GM04504 (cell line): ENCODE measurements at regions not wholly inside any gene's neighbourhood (a gene's known extent, or its start where the extent isn't known, plus 50 kb on each side); places are given as distances from the start of the nearest gene placed in this dataset.
"Not testable (repeated sequence)": the region's sequence is repeated elsewhere in the genome, so short reads cannot be mapped to it uniquely, and the experiment has no call there.

Source experiments
- DNase-seq: peaks from one replicate; pipeline ENCODE4 v3.0.0-alpha.2; 2012; ENCODE audit warnings: low read depth

DNA sequence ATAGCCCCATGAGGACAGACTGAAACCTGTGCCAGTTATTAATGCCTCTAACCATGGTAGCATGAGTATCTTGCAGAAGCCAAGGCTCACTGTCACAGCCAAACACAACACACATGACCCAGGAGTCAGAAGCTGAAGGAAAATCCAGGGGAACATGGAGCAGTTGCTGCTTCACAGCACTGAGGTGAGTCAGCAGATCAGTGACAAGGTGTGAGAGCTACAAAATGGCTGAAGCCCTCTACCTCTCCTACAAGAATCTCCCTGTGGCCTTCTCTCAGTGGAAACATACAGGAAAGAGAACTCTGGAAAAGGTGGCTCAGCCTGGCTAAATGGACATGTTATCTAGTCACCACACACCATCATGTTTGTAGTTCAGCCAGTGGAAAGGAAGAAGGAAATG, 93.5 kb downstream of the NAB1 start:
- no peak for DNase-seq

DNA sequence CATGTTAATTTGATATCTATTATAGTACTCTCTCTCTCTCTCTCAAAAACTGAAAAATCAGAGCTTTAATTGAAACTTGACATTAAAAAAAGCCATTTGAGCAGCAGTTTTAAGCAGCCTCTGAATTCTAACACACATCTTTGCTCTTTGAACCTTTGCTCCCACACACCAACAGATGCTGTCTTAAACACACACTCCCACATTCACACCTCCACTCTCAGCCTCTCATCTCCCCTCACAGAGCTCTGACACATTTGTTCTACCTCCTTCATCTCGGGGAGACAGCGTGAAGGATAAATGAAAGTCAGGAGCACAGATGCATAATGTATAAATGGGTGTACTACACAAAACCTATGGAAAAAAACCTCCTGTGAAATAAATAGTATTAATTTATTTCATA, 95.2 kb downstream of the NAB1 start:
- DNase-seq = no peak

DNA sequence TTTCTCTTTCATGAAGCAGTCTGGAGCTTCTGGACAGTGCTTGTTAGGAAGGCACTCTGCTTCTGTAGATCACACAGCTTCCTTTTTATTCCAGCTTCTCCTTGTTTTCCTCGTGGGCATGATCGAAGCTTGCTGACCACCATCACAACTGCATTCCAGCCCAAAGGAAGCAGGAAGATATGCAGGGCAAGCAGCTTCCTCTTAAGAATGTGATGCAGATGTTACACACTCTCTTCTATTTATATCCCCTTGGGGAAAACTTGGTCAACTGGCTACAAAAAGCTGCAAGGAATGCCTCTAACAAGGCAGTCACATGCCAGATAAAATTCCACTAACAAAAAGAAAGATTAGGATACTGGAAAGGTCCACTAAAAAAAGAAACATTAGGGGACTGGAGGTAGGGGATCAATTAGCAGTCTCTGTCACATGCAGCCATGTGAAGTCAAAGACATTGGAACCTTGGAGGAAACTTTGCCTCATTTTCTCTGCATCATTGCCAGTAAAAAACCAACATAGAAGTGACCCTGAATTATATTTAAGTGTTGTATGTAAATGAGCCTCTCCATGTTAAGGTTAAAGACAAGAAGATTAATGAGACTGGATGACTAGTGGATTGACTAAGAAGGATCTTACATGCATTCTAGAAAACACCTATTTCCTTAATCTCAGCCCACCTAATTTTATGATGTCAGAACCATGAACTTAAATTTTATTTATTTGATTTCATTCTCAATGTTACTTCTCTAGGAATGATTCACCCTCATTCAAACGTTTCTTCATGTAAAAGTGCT, 98.3 kb downstream of the NAB1 start:
- DNase-seq = no peak

DNA sequence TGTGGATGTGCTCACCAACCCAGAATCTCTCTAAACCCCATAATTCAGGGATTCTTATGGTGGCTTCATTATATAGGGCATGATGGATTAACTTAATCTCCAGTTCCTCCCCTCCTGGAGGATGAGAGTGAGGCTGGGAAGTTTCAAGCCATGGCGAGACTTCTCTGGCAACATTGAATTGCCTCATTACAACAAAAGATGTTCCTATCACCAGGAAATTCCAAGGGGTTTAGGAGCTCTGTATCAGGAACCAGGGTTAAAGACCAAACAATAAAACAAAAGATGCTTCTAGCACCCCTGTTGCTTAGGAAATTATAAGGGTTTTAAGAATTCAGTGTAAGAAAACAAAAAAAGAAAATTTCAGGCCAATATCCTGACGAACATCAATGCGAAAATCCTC, 100.1 kb downstream of the NAB1 start:
- DNase-seq = no peak

DNA sequence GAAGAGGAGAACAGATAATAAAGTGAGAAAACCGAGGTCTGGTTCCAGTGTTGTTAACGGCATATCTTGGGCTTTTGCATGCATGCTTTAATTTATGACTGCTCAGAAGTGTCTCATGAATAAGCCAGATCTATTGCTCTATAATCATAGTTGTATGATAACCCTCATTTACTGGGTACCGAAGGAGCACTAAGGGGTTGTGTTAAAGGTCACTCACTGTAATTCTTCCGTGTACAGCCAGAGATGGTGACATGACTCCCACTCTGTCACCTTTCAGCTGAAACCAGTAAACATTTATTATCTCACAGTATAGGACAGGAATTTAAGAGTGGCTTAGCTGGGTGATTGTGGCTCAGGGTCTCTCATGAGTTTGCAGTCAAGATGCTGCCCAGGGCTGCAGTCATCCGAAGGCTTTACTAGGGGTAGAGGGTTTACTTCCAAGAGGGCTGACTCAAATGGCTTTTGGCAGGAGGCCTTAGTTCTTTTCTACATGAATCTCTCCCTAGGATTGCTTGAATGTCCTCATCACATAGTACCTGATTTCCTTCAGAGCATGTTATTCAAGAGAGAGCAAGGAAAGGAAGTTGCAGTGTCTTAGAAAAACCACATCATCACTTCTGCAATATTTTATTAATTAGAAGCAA, 107.0 kb downstream of the NAB1 start:
- no peak for DNase-seq

DNA sequence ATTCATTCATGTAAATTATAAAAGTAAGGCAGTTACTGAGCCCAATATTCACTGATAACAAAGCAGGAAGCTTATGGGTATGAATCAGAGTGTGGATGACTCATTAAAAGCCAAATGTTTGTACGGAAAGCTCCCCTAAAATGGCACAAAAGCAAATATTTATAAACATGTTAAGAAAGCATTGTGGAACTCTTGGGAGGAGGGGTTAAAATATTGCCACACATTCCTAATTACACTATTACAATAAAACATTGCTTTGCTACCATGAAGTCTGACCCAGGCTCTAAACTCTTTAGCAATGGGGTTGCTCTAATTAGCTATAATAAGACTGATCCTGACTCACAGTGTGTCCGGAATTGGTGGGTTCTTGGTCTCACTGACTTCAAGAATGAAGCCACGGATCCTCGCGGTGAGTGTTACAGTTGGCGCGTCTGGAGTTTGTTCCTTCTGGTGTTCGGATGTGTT, 110.9 kb downstream of the NAB1 start:
- DNase-seq = peak; percentile 71

DNA sequence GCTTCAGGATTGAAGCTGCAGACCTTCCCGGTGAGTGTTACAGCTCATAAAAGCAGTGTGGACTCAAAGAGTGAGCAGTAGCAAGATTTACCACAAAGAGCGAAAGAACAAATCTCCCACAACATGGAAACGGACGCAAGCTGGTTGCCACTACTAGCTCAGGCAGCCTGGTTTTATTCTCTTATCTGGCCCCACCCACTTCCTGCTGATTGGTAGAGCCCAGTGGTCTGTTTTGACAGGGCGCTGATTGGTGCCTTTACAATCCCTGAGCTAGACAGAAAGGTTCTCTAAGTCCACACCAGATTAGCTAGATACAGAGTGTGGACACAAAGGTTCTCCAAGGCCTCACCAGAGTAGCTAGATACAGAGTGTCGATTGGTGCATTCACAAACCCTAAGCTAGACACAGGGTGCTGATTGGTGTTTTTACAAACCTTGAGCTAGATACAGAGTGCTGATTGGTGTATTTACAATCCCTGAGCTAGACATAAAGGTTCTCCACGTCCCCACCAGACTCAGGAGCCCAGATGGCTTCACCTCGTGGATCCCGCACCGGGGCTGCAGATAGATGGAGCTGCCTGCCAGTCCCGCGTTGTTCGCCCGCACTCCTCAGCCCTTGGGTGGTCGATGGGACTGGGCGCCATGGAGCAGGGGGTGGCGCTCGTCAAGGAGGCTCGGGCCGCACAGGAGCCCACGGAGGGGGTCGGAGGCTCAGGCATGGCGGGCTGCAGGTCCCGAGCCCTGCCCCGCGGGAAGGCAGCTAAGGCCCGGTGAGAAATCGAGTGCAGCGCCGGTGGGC, 111.7 kb downstream of the NAB1 start:
- DNase-seq = not testable (repeated sequence)

DNA sequence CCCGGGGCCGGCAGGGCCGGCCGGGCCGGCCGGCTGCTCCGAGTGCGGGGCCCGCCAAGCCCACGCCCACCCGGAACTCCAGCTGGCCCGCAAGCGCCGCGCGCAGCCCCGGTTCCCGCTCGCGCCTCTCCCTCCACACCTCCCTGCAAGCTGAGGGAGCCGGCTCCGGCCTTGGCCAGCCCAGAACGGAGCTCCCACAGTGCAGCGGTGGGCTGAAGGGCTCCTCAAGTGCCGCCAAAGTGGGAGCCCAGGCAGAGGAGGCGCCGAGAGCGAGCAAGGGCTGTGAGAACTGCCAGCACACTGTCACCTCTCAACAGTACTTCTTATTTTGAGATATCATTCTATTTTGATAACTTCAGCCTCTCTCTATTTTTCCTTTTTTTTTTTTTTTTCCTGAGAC, 112.3 kb downstream of the NAB1 start:
- not testable (repeated sequence) for DNase-seq

DNA sequence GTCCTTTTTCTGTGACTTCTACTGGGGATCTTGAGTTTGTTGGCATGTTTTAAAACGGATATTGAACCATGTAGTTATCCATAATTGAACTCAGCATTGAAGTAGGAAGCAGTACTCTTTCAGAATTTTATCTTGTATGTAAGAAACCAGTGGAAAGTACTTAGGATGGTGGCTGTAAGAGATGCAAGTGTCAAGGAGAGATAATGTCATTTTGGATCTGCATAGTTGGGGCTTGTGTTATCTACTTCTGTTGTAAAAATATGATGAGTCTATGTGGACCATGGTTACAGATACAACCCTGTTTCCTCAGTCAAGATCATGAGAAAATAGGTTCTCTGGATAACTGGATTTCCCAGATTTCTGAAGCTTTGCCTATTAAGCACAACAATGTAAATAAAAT, 113.7 kb downstream of the NAB1 start:
- DNase-seq = no peak

DNA sequence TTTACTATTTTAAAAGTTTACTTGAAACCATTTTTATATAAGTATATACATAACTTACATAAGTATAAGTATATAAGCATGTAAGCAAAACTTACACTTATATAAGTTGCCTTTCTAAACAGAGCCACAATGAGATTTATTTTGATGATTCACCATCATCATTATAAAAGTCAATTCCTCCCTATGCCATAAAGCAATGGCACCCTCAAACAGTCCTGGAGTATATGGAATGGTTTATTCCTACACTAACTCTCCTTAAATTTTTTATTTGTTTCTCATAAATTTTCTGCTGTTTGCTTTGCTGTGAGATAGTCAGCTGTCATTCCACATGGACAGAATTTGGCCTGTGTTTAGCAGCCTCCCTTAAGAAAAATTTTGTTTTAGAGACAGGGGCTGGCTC, 114.2 kb downstream of the NAB1 start:
- no peak for DNase-seq

DNA sequence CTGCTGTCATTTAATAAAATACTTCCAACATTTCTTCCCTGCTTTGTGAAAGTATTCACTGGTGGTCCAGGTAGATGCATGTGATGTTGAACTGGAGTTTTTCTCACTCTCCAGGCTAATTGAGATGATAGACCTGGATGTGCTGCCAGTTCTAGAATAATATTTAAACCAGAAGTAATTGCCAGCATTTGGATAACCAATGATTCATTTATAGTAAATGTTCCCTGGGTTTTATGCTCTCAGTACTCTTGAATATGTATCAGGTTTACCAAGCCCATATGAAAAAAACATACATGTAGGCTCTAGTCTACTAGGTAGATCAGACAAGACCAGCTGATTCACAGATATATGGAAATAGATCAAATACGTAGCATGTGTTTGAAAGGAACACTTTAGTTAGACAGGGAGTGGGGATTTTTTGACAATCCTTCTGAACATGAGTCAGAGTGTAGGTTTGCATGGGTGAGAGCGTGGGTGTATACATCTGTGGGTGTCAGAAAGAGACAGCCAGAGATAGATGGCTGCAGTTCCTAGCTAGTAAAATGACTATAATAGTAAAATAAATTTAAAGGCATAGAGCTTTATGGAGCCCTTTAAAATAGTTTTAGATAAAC, 115.1 kb downstream of the NAB1 start:
- no peak for DNase-seq

DNA sequence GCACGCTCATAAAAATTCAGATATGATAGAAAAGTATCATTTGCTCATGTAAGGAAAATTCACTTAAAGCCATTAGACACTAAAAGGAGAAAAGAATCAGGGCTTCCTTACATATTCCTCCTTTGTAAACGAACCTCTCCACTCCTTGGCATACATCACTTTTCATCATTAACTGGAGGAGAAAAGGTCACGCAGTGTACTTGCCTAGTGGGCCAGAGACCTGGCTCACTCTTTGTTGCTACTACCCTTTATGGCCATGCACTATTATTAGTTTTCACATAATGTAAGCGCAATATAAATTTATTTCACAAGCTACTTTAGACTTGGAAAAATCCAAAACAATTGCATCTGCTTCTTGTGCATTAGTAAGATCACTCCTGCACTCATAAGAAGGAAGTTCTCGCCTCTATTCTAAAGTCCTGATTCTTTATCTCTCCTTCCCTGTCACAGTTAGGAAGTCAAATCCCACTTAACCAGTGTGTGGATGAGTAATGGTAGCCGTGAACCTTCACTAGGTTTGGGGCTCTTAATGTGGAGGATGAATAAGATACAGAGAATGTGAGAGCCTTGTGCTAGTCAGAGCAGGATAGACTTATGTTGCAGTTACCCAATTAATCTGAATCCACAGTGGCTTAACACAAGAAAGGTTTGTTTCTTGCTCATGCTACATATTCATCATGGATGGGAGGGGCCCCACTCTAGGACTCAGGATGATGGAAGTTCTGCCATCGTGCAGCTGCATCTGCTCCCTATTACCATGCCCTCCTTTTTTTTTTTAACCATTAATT, 115.0 kb upstream of the GLS start:
- DNase-seq = peak; percentile 39

DNA sequence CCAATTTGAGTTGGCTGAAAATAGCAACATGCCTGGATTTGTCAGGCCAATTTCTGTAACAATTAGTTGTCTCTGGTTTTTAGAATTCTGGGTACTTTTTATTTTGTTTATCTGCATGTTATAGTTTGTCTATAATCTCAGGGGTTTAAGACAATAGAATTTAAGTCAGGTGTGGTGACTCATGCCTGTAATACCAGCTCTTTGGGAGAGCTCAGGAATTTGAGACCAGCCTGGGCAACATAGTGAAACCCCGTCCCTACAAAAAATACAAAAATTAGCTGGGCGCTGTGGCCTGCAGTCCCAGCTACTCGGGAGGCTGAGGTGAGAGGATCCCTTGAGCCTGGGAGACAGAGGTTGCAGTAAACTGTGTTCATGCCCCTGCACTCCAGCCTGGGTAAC, 114.4 kb upstream of the GLS start:
- DNase-seq = no peak

DNA sequence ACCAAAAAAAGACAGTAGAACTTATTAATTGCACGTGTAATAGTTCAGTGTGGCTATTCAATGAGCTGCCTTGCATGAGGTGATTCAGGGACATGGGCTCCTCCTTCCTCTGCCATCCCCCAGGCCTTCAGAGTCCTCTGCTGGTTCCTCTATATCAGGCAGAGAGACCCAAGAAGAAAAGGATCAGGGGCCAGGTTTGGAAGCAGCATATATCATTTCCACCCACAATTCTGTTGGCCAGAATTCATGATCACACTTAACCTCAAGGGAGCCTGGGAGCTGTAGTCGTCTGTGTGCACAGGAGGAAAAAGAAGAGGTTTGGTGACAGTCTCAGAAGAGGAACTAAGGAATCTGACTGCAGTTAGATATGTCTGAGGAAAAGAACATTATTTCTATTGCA, 114.0 kb upstream of the GLS start:
- no peak for DNase-seq

DNA sequence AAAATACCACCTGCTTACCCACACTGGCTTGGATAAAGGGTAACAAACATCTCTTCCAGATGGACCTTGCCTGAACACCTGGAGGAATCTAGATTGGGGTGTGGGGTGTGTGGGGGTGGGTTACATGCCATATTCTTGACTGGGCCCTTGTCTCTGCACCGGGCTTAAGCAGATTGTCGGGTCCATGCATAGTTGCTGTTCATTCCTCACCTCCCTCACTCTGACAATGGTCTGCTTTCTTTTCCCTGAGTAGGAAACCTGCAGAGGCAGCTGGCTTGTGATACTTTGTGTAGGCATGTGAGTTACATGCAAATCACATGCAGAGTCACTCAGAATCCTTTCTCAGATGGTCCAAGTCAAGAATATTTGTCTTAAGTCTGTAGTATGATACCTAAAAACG, 112.8 kb upstream of the GLS start:
- DNase-seq = no peak

DNA sequence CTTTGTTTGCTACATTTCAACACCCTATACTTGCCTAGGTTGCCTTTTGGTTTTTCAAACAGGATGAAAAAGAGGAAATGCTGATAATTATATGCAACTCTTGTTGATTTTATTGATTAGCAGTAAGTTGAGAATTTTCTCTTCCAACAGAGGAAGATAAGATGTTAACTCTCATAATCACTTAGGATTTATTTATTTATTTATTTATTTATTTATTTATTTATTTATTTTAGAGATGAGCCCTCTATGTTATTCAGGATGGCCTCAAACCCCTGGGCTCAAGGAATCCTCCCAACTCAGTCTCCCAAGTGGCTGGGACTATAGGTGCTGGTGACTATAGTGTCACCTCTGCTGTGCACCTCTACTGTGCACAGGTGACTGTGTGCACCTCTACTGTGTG, 111.4 kb upstream of the GLS start:
- no peak for DNase-seq

DNA sequence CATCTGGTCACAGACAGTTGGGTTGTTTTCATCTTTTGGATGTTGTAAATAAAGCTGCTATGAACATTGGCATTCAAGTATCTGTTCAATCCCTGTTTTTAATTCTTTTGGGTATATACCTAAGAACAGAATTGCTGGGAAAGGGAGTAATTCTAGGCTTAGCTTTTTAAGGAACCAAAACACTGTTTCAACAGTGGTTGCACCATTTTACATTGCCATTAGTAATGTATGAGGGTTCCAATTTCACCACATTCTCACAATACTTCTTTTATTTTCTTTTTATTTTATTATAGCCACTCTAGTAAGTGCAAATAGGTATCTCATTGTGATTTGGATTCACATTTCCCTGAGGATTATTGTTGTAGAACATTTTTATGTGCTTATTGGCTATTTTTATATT, 108.9 kb upstream of the GLS start:
- DNase-seq = no peak

DNA sequence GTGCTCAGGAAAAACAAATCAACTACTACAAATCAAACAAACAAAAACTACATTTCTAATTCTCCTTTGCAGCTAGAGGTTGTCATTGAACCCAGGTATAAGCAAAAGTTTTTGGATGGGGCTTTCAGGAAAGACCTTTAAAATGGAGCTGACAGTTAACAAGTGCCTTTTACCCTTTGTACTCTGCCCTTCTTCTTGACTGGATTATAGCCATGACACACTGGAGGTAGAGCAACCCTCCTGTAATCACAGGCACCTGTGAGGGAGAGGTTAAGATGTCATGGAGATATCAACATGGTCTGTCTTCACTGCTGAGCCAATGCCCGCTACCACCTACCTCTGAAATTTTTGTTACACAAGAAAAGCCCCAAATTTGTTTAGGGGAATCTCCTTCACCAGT, 100.0 kb upstream of the GLS start:
- DNase-seq = no peak

DNA sequence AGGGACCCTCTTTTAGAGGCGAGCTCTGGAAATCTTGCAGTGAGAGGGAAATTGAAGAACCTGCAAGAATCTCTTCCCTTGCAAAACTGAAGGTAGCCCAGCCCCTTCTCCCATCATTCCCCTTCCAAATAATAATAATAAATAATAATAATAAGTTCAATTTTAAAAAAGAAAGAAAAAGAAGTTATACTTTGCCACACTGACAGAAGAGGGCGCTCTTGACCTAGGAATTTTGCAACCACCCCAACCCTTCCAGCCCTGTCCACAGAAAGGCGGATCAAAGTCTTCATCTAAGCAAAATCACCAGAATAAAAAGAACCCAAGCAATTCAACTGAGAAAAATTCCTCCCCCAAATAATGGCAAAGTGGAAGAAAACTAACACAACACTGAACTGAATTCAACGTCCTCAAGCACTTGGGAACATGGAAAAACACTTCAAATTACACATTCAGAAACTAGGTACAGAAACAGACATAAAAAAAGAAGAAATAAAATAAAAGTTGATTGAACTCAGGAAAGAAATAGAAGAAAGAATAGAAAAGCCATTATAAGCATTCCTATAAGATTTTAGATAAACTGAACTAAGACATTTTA, 98.9 kb upstream of the GLS start:
- DNase-seq = peak; percentile 28

DNA sequence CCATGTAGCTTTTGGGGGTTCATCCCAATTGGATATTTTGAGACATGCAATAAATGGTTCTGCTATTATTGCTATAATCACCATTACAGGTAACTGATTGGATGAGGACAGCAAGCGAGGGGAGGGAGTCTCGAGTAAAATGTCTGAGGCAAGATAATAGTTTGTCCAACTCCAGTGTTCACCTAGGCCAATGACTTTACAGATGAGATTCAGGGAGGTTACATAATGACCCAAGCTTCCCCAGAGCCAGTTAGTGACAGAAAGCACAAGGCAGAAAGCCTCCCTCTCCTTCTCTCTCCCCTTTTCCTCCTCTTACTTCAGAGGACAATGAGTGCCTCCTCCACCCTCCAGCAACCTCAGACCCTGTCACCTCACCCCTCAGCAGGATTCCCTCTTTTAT, 98.4 kb upstream of the GLS start:
- DNase-seq = no peak

DNA sequence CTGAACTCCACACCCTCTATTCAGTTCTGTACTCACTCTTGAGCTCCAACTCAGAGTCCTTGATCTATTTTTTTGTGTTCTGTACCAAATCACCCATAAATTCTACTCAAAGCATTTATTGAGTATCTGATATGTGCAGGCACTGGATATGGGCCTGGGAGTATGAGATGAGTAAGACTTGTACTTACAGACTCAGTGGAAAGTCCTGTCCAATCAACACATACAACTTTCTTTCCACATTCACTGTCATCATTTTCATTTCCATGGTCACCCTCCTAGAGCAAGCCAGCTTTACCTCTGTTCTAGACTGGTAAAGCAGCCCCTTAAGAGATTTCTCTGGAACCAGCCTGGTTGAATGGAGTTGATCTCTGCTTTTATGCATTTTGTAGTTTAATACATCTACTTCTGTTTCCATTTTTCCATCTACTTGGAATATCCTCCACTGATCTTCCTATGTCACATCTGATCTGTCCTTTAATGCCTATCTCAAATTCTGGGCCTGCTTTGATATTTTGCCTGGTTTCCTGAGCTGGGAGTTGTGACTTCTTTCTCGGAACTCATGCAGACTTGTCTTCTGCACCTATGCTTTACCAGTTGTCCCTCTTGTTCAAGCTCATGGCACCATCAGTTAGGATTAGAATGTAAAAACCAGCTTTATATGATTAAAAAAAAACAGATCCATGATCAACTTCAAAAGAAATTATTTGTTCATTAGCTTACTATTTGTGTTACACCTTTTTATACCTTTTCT, 96.9 kb upstream of the GLS start:
- no peak for DNase-seq
